Activated naive CD8-positive, alpha-beta T cell treated with anti-CD3 and anti-CD28 coated beads, Interleukin-2, amount 50 U/mL, for 16 hours (primary cell): ENCODE measurements at regions not wholly inside any gene's neighbourhood (a gene's known extent, or its start where the extent isn't known, plus 50 kb on each side); places are given as distances from the start of the nearest gene placed in this dataset.
"Not testable (repeated sequence)": the region's sequence is repeated elsewhere in the genome, so short reads cannot be mapped to it uniquely, and the experiment has no call there.

Experiments used
- DNase-seq: peaks from one replicate; pipeline ENCODE4 v3.0.0-alpha.2; 2020; ENCODE audit warnings: low read depth, low spot score

- DNase-seq, result not testable (repeated sequence)
Observed at GRCh38 chr10:131557956-131558355, 246.4 kb upstream of the TCERG1L start.

GRCh38 chr10:131559450-131559911 is 248.0 kb upstream of the TCERG1L start:
- DNase-seq, result no peak

DNA sequence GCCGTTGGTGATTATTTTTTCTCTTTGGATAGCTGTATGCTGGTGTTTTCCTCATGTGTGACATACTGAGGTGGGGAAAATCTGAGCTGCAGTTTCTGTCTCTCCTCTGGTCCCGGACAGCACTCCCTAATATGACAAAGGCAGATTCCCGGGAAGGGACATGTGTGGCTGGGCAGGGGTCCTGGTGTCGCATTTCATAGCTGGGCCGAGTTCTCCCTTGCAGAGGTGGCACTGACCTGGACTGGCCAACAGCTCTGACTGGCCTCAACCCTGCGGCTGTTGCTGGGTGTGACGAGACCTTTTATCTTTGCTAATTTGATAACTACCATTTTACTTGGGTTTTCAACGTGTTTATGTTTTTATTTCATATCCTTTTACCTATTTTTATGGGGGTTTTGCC is 248.6 kb upstream of the TCERG1L start:
- no peak for DNase-seq

DNA sequence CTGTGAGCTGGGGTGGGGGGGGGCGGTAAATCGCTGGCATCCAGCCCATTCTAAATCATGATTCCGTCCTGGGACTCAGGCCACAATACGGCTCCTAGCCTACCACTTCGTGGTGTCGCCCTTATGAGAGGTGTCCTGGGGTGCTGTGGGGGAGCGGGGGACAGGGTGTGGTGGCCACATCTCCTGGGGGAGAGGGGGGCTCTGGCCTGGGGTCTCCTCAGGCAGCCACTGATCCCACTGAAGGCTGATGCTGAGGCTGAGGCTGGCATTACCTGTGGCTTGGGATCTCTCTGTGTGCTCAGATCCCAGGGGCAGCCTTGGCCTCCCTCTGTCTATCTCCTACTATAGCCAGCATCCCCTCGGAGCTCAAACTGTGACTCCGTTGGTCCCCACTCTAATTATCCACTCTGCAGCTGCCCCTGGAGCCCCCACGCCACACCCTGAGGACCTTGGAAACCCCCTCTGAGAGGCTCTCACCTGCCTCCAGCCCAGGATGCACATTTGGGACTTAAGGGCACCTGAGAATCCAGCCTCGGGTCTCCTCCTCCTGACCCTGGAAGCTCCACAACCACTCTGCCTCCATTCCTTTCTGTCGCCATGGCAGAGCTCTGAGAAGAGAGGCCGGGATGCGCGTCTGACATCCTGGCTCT is 249.3 kb upstream of the TCERG1L start:
- DNase-seq, result no peak

DNA sequence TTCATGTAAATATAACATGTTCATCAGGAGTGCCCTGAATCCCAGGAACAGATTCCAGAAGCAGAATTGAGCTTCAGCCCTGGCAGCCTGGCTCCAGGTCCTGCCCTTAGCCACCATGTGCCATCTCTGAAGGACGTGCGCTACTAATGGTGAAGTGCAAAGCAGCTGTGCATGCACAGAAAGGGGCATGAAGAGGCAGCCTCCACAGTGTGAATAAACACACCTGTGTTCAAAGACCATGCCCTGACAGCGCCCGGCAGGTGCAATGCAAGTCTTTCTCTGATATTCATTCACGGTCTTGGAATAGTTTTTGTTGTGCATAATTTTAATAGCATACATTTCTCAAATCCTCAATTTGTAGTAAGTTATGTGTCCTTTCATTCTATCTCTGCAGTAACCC is 250.4 kb upstream of the TCERG1L start:
- DNase-seq, result no peak

- DNase-seq, result no peak
Observed at GRCh38 chr10:131563411-131563810, 251.9 kb upstream of the TCERG1L start.

- no peak for DNase-seq
Observed at GRCh38 chr10:131567279-131568162, 256.0 kb upstream of the TCERG1L start.

DNA sequence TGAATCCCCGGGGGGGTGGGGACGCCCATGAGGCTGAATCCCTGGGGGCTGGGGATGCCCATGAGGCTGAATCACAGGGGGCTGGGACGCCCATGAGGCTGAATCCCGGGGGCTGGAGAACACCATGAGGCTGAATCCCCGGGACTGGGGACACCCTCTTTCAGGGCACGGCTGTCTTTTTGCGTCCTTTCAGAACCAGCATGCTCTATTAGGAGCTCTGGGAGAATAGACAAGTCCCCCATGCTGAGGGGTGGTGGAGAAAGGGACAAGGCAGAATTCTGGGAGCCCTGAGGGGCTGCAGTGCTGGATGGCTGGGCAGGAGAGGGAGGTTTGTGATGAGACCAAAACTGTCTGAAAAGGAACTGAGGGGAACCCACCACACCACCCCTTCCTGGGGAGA is 257.3 kb upstream of the TCERG1L start:
- DNase-seq, result no peak

GRCh38 chr10:131569851-131570715 is 258.6 kb upstream of the TCERG1L start:
- DNase-seq, result no peak

DNA sequence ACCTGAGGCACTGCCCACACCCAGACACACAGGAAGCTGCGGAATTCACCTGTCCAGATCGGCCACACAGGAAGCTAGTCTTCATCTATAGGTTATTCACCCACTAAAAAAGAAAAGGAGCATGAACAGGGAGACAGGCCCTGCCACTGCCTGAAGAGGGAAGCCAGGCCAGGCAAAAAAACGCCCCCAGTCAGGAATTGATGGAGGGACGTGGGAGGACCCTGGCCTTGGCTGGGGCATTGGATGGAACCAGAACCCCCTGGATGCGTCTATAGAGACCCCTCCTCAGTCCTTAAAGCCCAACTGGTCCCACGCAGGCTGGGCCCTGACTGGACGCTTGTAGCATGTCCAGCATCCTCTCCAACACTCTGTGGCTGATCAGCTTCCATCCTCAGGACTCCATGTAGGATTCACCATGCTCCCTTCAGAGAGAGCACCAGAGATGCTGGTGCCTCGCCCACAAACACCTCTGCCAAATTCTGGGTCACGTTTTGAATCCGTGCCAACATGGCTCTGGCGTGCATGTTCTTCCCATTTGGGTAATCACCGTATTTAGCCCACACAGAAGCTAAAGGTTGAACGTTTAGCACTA is 259.3 kb upstream of the TCERG1L start:
- no peak for DNase-seq

DNA sequence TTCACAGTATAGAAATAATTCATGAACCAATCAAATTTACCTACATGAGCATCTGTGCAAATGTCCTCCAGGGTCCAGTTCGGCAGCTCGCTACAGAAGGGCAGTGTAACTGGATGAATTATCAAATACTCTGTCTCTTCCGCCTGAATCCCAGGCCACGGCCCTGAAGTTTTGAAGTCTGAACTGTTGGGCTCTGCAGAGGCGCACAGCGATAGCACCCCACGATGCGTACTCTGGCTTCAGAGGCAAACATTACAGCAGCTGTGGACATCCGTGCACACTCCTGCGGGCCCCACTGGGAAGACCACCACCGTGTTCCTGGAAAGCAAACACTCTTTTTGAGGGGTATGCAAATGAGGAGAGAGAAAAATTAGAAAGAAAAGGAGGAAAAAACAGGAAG is 259.8 kb upstream of the TCERG1L start:
- no peak for DNase-seq

DNA sequence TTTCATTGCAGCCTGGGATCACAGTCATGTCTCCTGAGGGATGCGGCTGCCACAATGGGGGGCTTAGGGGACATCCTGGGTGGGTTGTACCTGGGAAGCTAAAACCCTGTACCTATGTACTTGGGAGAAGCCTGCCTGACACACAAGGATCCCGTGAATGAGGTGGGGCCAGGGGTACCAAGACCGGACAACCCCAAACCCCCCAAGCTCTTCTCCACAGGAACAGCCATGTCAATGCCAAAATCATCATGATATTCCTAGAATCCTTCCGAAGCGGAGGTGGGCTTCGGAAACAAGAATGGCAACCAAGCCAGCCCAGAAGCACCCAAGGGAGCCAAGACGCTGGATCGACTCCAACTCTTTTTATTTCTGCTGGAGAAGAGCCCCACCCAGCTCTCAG is 260.3 kb upstream of the TCERG1L start:
- DNase-seq, result no peak

DNA sequence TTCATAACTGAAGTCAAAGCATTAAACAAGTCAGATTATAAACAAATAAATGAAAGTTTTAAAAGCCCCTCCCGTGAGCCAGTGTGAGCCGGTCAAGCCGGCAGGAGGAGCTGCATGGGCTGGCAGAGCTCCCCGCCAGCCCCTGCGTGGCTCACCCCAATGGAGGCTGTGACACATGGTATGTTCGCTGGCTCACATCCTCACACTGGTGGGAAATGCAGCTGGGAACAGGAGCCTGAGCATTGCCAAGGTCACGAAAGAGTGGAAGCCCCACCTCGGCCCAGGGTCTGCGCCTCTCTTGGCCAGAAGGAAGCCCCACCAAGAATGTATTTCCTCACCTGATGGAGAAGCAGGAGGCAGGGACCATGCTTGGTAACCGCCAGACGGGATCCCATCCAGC is 261.7 kb upstream of the TCERG1L start:
- DNase-seq, result no peak

- no peak for DNase-seq
Observed at GRCh38 chr10:131573707-131574106, 262.2 kb upstream of the TCERG1L start.

GRCh38 chr10:131574363-131574706 is 262.8 kb upstream of the TCERG1L start:
- no peak for DNase-seq

DNA sequence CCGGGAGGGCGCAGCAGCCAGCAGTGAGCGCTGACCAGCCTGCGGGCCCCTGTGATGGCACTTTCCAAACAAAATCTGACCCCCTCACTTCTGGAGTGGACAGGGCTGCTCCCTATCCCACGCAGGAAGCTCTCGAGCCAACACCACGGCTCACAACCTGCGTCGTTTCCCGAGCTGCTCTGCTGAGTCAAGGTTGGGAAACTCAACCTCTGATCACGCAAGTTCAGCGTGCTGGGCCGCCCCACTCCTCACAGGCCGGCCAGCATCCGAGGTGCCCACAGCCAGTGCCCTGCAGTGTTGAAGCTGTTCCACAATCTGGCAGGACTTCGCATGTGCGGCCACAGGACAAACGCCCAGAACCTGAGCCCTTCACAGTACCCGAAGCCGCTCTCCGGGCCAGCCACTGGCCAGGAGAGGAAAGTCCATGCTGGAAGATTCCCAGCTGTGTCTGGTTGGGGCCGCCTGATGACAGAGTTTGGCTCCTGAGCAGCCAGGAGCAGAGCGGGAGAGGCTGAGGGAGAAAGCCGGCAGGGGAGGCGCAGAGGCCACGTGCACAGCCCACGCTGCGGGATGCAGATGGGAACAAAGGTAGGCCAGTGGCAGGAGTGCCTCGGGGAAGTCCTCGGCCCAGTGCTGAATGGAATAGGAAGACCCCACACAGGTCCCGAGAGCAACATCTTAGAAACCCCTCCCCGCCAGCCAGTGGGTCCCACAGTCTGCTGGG is 263.3 kb upstream of the TCERG1L start:
- DNase-seq, result no peak

DNA sequence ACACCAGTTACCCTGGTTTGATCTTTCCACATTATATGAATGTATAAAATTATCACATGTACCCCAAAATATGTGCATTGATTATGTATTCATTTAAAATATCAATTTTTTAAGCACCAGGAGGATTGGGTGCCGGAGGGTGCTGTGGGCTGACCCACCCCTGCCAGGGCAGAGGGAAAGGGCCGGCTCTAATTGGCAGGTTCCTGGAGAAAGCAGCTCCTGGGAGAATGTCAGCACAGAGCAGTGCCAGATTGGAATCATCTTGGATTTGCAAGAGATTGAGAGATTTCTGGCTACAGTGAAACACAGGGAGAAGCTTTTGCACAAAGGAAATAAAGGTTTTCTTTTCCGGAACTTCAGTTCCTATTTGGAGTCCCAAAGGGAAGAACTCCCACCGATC is 264.4 kb upstream of the TCERG1L start:
- no peak for DNase-seq

DNA sequence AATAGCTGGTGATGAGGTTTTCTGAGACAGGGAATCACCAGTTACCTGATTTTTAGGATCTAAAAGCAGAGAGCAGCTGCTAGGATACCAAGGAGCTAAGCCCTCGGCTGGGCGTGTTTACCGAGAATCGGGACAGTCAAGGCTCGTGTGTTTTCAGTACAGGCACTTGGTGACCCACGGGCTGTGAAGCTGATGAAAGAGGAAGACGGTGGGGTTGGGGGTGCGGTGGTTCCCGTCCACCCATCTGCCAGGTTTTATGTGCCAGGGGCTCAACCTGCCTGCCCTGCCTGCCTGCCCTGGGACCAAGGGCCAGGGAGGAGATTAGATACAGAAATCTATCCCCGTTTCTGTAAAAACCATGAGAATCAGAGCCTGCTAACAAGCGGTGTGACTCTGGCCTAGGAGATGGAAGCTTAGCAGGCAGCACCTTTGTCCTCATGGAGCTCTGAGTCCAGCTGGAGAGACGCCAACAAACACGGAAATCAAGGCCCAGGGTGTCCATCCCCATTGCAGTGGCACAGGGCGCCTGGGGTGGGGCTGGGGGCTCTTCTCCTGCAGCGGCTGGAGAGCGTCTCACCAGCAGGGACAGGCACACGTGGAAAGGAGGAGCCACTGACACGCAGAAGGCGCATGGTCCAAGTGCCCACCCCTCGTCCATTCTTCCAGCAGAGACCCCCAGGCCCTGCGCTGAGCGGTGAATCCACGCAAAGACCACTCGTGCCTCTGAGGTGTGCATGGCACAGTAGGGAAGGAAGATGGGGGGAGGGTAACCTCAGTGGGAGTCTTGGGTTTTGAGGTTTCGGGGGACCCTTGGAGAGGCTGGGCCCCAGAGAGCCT is 265.0 kb upstream of the TCERG1L start:
- DNase-seq, result no peak

- no peak for DNase-seq
Observed at GRCh38 chr10:131577178-131577555, 265.6 kb upstream of the TCERG1L start.

GRCh38 chr10:131577786-131578471 is 266.4 kb upstream of the TCERG1L start:
- no peak for DNase-seq
